ENCODE measurements at regions not wholly inside any gene's neighbourhood (a gene's known extent, or its start where the extent isn't known, plus 50 kb on each side); places are given as distances from the start of the nearest gene placed in this dataset.

DNA sequence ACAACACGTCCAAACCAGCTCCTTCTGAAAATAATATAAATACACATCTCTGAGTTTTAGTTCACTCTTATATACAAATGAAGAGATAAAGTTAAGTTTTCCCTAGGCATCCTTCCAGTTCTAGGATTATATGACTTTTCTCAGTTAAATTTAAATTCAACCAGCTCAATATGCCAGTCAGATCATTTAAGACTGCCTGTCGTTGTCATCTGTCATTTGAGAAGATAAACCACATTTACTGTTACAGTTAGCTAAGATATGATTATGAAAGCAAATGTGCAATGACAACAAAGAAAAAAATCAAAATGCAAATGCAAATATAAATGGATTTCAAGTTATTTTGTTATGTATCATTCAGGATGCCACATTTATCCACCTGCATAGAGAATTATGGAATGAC, 671.7 kb upstream of the GOT2 start:
- Mint-ChIP-seq H3K4me1 (ENCODE audit: insufficient read depth, unreplicated experiment) (no peaks in the 10 kb centered on the region), H3K4me3 (ENCODE audit: unreplicated experiment) (no peak overlapping the region), H3K36me3 (ENCODE audit: insufficient read depth, unreplicated experiment) (no peaks in the 10 kb centered on the region), H3K9me3 (ENCODE audit: unreplicated experiment) (no peaks in the 10 kb centered on the region), H3K27me3 (ENCODE audit: insufficient read depth, unreplicated experiment) (no peaks in the 10 kb centered on the region), H3K27ac (ENCODE audit: low read depth, unreplicated experiment) (no peak overlapping the region)
- ChIA-PET CTCF (interaction anchor here (0.7 kb wide), 1 partner anchor 804 kb away, joined by 3 read pairs; no protein-coding TSS in a partner anchor), POLR2A (interaction anchor here (0.6 kb wide), 1 partner anchor 606 kb away, joined by 4 read pairs; no protein-coding TSS in a partner anchor)
- no TSS peak for BruUV-seq (replicated peaks)
- DNase-seq (ENCODE audit: unreplicated experiment): no peak
- TF ChIP-seq, protein P1, sequence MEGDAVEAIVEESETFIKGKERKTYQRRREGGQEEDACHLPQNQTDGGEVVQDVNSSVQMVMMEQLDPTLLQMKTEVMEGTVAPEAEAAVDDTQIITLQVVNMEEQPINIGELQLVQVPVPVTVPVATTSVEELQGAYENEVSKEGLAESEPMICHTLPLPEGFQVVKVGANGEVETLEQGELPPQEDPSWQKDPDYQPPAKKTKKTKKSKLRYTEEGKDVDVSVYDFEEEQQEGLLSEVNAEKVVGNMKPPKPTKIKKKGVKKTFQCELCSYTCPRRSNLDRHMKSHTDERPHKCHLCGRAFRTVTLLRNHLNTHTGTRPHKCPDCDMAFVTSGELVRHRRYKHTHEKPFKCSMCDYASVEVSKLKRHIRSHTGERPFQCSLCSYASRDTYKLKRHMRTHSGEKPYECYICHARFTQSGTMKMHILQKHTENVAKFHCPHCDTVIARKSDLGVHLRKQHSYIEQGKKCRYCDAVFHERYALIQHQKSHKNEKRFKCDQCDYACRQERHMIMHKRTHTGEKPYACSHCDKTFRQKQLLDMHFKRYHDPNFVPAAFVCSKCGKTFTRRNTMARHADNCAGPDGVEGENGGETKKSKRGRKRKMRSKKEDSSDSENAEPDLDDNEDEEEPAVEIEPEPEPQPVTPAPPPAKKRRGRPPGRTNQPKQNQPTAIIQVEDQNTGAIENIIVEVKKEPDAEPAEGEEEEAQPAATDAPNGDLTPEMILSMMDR (IDR thresholded peaks at IDR 0.05; ENCODE audit: unreplicated experiment): no peak
- intact Hi-C loops (cut with micrococcal nuclease): no loop called here

GRCh38 chr16:59404509-59404908, 670.4 kb upstream of the GOT2 start:
- TF ChIP-seq, protein P1 (IDR thresholded peaks at IDR 0.05; ENCODE audit: unreplicated experiment): no peak
- Mint-ChIP-seq H3K4me1 (ENCODE audit: insufficient read depth, unreplicated experiment) (no peaks in the 10 kb centered on the region), H3K27ac (ENCODE audit: low read depth, unreplicated experiment) (no peak overlapping the region), H3K27me3 (ENCODE audit: insufficient read depth, unreplicated experiment) (no peaks in the 10 kb centered on the region), H3K36me3 (ENCODE audit: insufficient read depth, unreplicated experiment) (no peaks in the 10 kb centered on the region), H3K4me3 (ENCODE audit: unreplicated experiment) (no peak overlapping the region), H3K9me3 (ENCODE audit: unreplicated experiment) (no peaks in the 10 kb centered on the region)
- POLR2A ChIA-PET: no interaction called here
- no peak for DNase-seq (ENCODE audit: unreplicated experiment)
- CTCF ChIA-PET: no interaction called here
- BruUV-seq (replicated peaks): no TSS peak
- intact Hi-C loops (cut with micrococcal nuclease): no loop called here

DNA sequence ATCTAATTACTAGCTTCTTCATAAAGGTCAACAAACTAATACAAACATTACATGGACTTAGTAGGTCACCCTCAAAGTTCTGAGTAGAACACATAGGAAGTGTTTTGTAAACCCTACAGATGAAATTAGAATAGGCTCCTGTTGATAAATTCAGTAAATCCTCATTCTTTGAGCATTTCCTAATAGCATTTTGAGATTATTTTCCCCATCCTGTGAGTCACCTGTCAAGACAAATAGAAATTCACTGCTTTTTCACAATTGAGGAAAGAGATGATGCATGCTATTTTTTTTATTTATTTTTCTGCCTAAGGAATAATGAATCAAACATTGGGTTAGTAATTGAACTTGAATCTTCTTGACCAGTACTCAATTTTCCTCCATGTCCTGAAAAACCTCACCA, 666.7 kb upstream of the GOT2 start:
- no peak overlapping the region for H3K4me3 Mint-ChIP-seq (ENCODE audit: unreplicated experiment)
- no peak overlapping the region for H3K27ac Mint-ChIP-seq (ENCODE audit: low read depth, unreplicated experiment)
- H3K27me3 Mint-ChIP-seq (ENCODE audit: insufficient read depth, unreplicated experiment): no peaks in the 10 kb centered on the region
- intact Hi-C loops (cut with micrococcal nuclease): no loop called here
- H3K36me3 Mint-ChIP-seq (ENCODE audit: insufficient read depth, unreplicated experiment): no peaks in the 10 kb centered on the region
- no peaks in the 10 kb centered on the region for H3K4me1 Mint-ChIP-seq (ENCODE audit: insufficient read depth, unreplicated experiment)
- H3K9me3 Mint-ChIP-seq (ENCODE audit: unreplicated experiment): no peaks in the 10 kb centered on the region
- TF ChIP-seq, protein P1 (IDR thresholded peaks at IDR 0.05; ENCODE audit: unreplicated experiment): no peak
- ChIA-PET POLR2A (no interaction called here), CTCF (no interaction called here)
- DNase-seq (ENCODE audit: unreplicated experiment): no peak
- BruUV-seq (replicated peaks): no TSS peak

DNA sequence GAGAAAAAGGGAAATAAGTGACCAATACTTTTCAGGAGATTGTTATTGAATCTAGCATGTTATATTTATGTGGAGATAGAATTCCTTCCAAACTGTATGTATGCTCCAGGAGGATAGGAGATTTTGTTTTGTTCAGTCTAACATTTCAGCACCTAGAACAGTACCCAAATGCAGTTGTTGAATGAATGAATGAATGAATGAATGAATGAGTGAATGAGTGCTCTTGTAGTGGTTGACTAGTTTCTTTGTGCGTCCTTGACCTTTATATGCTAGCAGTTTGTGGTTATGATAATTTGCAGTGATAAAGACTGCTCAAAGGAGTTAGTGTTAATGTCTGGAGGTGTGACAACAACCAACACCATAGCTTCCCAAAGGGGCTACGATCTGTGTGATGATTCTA, 663.5 kb upstream of the GOT2 start:
- POLR2A ChIA-PET: no interaction called here
- Mint-ChIP-seq H3K4me1 (ENCODE audit: insufficient read depth, unreplicated experiment) (no peaks in the 10 kb centered on the region), H3K4me3 (ENCODE audit: unreplicated experiment) (no peak overlapping the region), H3K27ac (ENCODE audit: low read depth, unreplicated experiment) (no peak overlapping the region), H3K27me3 (ENCODE audit: insufficient read depth, unreplicated experiment) (no peaks in the 10 kb centered on the region), H3K9me3 (ENCODE audit: unreplicated experiment) (no peaks in the 10 kb centered on the region), H3K36me3 (ENCODE audit: insufficient read depth, unreplicated experiment) (no peaks in the 10 kb centered on the region)
- DNase-seq (ENCODE audit: unreplicated experiment): no peak
- CTCF ChIA-PET: interaction anchor here (0.6 to 1.5 kb wide), 3 partner anchors 173 to 583 kb away, joined by 3 to 6 read pairs (median 4); no protein-coding TSS in a partner anchor
- TF ChIP-seq, protein P1 (IDR thresholded peaks at IDR 0.05; ENCODE audit: unreplicated experiment): no peak
- intact Hi-C loops (cut with micrococcal nuclease): no loop called here
- no TSS peak for BruUV-seq (replicated peaks)
